Prostate gland (tissue), 2 donors: ENCODE measurements at regions not wholly inside any gene's neighbourhood (a gene's known extent, or its start where the extent isn't known, plus 50 kb on each side); places are given as distances from the start of the nearest gene placed in this dataset.

Source experiments
- POLR2A ChIP-seq: fragments of 450-650 bp; IDR thresholded peaks from one replicate; pipeline ENCODE4 v1.6.1; 2016; ENCODE audit warnings: antibody characterized with exemption, mild to moderate bottlenecking
- TF ChIP-seq, protein P1 (sequence below), 4 experiments: fragments of 200-600 bp in 2 of 4; fragments of 450-650 bp in 2 of 4; sonication (generic) in 2 of 4; IDR thresholded peaks; 1 replicate in 3 of 4; 2 replicates in 1 of 4; pipeline ENCODE4 v1.5.1; 2016 to 2019; ENCODE audit warnings: antibody characterized with exemption in 4 of 4, mild to moderate bottlenecking in 2 of 4, moderate library complexity in 2 of 4

DNA sequence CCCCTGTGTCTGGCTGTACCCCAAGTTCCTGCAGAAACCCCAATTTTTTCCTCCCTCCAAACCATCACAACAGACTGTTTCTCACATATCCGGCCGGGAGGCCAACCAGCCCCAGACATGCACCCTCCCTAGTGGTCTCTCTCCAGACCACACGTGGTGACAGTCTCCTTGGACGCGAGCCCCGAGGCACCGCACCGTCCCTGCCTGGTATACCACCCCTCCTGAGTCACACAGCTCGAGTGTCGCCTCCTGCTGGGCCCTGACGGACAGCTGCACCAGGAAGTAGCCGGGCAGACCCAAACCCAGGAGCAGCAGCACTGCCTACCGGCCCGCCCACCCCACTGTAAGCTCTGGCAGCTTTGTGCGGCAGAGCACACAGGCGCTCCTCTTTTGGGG lies 97.4 kb downstream of the RFLNA start:
- TF ChIP-seq, protein P1, sequence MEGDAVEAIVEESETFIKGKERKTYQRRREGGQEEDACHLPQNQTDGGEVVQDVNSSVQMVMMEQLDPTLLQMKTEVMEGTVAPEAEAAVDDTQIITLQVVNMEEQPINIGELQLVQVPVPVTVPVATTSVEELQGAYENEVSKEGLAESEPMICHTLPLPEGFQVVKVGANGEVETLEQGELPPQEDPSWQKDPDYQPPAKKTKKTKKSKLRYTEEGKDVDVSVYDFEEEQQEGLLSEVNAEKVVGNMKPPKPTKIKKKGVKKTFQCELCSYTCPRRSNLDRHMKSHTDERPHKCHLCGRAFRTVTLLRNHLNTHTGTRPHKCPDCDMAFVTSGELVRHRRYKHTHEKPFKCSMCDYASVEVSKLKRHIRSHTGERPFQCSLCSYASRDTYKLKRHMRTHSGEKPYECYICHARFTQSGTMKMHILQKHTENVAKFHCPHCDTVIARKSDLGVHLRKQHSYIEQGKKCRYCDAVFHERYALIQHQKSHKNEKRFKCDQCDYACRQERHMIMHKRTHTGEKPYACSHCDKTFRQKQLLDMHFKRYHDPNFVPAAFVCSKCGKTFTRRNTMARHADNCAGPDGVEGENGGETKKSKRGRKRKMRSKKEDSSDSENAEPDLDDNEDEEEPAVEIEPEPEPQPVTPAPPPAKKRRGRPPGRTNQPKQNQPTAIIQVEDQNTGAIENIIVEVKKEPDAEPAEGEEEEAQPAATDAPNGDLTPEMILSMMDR (IDR thresholded peaks at IDR 0.05) = peak in 1 of 4 experiments; percentile 30
- TF ChIP-seq POLR2A = no peak
